Tibial nerve (tissue), 4 donors: ENCODE measurements at regions not wholly inside any gene's neighbourhood (a gene's known extent, or its start where the extent isn't known, plus 50 kb on each side); places are given as distances from the start of the nearest gene placed in this dataset.

Experiments
- CTCF ChIP-seq, 5 experiments: fragments of 200-600 bp in 3 of 5; fragments of 450-650 bp in 2 of 5; sonication (generic) in 3 of 5; IDR thresholded peaks; one replicate each; pipeline ENCODE4 v1.5.1; 2016 to 2019; ENCODE audit warnings: antibody characterized with exemption in 5 of 5, mild to moderate bottlenecking in 3 of 5, moderate library complexity in 2 of 5
- EP300 ChIP-seq, 2 donors: sonication (generic); formaldehyde crosslinking; IDR thresholded peaks; one replicate each; pipeline ENCODE4 v1.6.1; 2017; ENCODE audit warnings: antibody characterized with exemption in 2 of 2, mild to moderate bottlenecking in 1 of 2

- TF ChIP-seq CTCF (IDR thresholded peaks at IDR 0.05) (no peak), EP300 (IDR thresholded peaks at IDR 0.05) (no peak)
Measured at GRCh38 chrX:112510629-112511028, 169.1 kb downstream of the LHFPL1 start.
